GM19324 (cell line): ENCODE measurements at regions not wholly inside any gene's neighbourhood (a gene's known extent, or its start where the extent isn't known, plus 50 kb on each side); places are given as distances from the start of the nearest gene placed in this dataset.
"Not testable (repeated sequence)": the region's sequence is repeated elsewhere in the genome, so short reads cannot be mapped to it uniquely, and the experiment has no call there.

Source experiments
- ATAC-seq: cut with Tn5 transposase; IDR thresholded peaks from one replicate; pipeline ENCODE4 v1.9.1; 2021; ENCODE audit warnings: mild to moderate bottlenecking, moderate library complexity; ENCODE audit not compliant: unreplicated experiment, low FRiP score

DNA sequence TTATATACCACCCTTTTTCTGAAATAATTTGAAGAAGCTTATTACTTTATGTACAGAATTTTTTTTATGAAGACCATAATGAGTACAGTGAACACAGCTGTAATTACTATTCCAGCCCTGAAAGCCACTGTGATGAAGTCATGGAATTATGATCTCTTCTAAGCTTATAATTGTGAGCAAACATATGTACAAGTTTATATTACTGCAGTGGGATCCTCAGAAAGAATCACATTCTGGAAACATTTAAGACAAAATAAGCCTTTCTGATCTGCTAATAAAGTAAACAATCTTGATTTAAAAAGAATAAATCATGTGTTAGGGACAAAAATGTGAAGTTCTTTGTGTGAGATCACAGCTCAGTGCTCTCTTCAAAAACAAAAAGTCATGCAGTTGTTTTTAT, 560.4 kb downstream of the CD109 start:
- no peak for ATAC-seq

DNA sequence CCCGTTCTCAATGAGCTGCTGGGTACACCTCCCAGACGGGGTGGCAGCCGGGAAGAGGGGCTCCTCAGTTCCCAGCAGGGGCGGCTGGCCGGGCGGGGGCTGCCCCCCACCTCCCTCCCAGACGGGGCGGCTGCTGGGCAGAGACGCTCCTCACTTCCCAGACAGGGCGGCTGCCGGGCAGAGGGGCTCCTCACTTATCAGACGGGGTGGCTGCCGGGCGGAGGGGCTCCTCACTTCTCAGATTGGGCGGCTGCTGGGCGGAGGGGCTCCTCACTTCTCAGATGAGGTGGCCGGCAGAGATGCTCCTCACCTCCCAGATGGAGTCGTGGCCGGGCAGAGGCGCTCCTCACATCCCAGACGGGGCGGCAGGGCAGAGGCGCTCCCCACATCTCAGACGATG, 559.0 kb downstream of the CD109 start:
- ATAC-seq: not testable (repeated sequence)

DNA sequence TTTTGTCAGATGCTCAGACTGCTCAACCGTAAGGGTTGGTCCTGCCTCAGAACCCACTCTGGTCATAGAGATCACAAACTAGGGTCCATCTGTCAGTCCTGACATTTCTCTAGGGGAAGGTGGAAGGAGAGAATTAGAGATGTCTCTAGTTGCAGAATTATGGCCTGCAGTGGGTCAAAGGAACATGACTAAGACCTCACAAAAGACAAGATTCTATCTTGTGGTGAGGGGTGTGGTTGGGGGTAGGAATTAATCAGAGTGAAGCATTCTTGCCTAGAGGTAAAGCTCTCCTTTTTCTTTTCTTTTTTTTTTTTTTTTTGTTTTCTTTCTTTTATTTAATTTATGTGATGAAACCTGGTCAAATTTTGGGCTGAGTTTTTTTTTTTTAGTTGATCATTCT, 558.1 kb downstream of the CD109 start:
- not testable (repeated sequence) for ATAC-seq

DNA sequence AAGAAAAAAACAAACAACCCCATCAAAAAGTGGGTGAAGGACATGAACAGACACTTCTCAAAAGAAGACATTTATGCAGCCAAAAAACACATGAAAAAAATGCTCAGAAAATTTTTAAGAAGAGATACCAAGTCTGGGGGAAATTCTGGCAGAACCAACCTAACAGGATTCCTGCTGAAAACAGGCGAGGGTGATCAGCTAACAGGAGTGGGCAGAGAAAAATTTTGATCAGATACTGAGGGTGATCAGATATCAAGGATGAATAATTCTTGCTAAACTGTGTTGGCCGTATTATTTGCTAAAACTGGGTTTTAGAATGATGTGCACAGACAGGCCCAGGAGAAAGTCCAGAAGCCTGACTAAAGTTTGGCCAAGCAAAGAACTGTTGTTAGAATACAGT, 557.3 kb downstream of the CD109 start:
- no peak for ATAC-seq

DNA sequence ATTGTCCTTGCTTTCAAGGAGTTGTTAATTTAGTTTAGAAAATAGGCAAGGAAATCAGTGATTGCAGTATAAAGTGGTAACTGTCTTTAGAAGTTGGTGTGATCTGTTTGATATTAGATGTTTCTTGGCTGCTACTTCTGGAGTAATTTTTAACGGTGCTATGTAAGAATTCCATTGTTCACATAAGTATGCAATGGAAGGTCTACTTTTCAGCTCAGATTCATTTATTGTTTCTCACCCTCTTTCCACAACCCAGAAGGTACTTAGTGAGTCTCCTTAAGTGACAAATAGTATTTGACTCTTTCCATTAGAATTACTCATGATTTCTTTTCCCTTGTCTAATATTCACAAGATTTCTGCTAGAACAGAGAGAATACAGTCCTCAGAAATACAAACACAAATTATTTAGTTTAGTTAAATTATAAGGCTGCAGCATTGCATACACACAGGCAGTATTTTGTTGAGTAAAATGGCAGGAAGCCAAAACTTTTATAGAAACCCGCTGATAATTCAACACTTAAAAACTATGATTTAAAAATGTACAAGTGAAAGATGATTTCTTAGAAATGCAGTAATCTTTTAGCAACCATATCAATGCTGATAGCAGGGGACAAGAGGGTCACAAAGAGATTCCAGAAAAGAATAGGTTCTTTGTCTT, 554.3 kb downstream of the CD109 start:
- ATAC-seq: no peak

DNA sequence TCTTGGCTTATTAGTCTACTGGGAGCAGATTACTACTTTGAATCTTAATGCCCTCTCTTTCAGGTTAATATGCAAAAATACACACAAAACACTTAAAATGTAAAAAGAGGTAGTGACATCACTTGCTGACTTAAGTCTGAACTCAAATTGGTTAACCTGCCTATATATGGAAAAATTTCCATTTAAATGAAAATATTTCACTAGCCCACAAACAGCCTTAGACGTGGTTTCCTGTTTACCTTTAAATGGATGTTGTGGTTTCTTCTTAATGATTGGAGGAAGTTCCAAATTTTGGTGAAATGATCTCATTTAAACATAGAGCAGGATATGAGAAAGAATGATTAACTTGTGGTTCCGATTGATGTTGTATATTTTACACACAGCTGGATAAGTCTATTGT, 553.7 kb downstream of the CD109 start:
- ATAC-seq: peak; percentile 59

DNA sequence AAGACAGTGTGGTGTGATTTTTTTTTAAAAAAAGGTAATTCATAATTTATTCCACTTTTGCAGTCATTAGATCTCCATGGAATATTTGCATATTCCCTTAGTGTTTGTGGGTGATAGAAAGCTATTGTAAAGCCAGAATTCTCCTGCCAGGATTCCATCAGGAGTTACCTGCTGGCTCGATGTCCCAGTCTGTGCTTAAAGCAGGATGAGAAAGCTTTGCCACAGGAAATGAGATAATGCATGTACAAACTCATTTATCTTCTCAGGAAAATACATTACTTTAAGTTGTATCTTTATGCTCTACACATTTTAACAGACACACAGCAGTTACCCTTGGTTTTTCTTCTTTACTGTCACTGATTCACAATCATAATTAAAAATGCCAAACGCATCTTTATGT, 553.0 kb downstream of the CD109 start:
- no peak for ATAC-seq

DNA sequence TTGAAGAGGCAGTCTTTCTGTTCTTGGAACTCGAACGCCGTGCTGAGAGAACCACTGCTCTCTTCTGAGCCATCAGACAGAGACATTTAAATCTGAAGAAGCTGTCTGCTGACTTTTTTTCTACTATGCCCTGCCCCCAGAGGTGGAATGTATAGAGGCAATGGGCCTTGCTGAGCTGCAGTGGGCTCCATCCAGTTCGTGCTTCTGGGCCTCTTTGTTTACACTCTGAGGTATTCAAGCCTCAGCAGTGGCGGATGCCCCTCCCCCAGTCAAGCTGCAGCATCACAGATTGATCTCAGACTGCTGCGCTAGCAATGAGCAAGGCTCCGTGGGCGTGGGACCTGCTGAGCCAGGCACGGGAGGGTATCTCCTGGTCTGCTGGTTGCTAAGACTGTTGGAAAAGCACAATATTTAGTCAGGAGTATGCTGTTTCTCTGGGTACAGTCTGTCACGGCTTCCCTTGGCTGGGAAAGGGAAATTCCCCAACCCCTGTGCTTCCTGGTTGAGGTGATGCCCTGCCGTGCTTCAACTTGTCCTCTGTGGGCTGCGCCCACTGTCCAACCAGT, 526.8 kb downstream of the CD109 start:
- no peak for ATAC-seq

DNA sequence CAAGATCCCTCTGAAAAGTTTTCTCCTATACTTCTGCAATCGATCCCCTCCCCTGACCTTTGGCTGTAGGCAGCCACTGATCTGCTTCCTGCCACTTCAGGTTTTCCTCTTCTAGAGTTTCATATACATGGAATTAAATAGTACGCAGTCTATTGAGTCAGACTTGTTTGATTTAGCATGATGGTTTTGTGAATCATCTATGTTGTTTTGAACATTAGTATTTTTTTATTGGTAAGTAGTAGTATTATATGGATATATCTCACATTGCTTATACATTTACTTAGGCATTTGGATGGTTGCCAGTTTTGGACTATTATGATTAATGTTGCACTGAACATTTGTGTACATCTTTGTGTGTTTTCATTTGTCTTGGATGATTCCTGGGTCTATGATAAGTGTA, 518.0 kb downstream of the CD109 start:
- no peak for ATAC-seq

DNA sequence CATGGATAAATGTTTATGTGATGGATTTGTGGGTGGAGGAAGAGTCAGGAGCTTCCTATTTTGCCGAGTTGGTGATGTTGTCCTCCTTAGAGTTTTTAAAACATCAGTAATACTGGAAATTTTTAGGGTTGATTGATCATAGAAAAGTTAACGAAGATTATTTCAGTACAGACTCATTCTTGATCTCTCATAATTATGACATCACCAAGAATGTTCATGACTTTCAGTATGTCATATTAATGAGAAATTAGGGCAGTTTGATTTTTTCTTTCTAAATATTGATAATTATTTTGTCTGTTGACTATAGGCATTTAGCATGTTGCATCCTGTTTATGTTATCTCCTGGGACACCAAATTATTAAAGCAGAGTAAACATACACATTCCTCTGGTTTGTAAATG, 512.2 kb downstream of the CD109 start:
- ATAC-seq: no peak

DNA sequence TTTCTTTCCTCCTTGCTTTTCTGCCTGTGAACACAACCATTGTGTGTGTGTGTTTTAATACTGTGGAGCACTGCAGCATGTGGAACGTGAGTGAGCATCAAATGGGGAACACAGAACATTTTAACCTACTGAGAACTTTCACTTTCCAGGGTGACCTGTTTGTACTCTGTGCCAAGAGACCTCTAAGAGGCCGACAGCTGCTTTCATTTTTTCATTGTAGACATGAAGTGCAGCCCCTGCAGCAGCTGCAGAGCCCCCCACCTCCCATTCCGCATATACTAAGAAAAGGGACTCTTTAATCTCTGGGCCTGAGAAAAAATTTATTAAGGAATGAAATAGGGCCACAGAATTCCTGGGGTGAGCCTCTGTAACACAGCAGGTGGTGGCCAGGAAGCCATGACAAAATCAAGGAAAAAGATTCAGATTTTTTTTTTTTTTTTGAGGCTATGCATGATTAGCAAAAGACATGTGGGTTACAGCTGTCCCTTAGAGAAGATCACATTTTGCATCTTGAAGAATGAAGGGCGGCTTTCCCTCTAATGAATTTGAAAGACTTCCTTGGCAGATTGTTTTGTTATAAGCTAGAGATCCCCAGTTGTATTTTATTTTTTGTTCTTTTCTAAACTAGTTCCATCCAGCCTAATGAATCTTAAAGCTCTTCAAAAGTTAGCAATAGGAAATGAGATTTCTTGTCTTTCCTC, 503.4 kb downstream of the CD109 start:
- no peak for ATAC-seq

DNA sequence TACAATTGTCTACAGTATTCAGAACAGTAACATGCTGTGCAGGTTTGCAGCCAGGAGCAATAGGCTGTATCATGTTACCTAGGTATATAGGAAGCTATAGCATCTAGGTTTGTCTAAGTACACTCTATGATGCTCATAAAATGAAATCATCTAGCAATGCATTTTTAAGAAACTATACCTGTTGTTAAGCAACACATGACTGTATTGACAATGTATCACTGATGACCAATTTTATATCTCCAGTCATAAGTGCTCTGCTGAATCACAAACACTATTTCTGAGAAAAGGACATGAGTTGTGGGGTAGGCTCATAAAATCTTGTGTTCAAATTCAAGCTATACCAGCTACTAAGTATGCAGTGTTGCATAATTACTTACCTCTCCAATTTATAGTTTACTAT, 501.3 kb downstream of the CD109 start:
- no peak for ATAC-seq

DNA sequence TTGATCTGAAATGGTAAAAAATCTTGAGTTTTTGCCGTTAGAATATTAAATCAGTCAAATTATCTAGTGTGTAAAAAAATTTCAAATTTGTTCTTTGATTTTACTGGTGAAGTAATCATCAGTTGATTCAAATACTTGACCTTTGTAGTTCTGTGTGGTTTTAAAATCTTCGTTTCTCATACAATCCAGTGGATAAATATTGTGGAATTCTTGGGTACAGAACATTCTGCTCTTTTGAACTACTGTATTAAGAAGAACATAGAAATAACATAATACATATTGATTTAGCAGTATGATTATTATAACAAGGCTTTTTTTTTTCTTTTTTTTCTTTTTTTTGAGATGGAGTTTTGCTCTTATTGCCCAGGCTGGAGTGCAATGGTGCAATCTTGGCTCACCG, 491.8 kb downstream of the CD109 start:
- no peak for ATAC-seq

DNA sequence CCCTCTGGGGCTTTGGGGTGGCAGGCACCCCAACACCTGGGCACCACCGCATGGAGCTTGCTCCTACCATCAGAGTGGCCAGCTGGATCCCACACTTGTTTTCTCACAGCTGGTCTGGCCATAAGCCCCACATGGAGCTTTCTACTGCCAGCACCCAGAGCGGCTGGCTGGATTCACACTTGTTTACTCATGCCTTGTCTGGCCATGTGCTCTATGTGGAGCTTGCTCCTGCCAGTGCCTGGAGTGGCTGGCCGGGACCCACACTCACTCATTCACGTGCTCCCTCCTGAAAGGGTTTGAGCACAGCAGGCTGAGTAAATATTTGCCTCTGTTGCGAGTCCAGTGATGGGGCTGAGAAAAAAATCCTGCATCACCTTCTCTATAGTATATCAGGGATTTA, 487.0 kb downstream of the CD109 start:
- ATAC-seq: no peak

DNA sequence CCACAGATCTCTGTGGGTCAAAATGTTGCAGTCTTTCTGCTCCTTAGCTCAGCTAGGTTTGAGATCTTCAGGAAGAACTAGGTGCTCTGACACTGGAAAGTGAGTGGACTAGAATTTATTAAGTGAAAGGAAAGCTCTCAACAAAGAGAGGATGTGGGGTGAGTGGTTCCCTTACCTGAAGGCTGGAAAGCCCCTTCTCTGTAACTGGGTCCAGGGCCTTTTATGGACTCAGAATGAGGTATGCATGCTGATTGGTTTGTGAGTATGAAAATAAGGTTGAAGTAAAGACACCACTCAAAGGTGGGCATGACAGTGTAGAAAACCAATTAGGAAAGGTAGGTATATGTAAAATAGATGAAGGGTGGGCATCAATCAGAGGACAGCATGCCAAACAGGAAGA, 485.5 kb downstream of the CD109 start:
- ATAC-seq: no peak

DNA sequence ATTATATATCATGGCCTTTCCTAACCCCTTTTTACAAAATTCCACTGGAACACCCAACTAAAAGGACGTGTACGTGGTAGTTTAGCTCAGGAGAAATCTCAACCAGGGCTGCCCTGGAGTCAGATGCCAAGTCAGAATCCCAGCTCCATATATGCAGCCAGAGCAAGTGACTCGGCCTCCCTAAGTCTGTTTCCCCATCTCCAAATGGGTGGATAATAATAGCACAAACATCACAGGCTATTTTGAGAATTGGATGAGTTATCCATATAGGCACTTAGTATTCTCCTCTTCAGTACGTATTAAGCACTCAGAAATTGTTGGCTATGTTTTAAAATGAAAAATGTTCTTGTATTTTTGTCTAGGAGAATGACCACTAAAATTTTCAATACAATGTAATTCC, 481.5 kb downstream of the CD109 start:
- ATAC-seq: no peak

DNA sequence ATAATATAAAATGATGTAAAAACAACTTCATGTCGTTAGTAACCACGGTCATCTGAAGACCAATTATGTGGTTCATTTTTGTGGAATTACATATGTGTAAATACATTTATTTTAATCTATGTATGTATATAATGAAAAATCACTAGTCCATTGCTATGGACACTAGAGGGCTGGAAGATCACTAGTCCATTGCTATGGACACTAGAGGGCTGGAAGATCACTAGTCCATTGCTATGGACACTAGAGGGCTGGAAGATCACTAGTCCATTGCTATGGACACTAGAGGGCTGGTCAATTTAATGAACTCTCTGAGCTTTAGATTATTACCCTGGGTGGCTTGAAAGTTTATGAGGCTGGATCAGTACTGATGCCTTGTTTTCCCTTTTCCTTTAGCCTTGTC, 474.5 kb downstream of the CD109 start:
- ATAC-seq: not testable (repeated sequence)

DNA sequence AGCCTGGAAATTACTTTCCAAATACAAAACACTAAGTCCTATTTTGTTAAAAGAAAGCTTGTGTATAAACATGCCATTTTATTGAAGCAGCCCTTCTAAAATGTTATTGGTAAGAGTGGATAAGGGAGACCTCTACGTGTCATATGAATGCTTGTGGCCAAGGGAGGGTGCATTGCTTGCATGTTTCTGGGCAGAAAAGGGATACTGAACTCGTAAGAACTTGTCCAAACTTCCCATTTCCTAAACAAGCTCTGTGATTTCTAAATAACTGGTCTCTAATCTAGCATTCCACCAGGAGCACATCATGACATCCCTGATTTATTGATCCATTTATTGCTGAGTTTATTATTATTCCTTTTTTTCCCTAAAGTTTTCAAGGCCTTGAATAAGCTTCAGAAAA, 474.1 kb downstream of the CD109 start:
- no peak for ATAC-seq

DNA sequence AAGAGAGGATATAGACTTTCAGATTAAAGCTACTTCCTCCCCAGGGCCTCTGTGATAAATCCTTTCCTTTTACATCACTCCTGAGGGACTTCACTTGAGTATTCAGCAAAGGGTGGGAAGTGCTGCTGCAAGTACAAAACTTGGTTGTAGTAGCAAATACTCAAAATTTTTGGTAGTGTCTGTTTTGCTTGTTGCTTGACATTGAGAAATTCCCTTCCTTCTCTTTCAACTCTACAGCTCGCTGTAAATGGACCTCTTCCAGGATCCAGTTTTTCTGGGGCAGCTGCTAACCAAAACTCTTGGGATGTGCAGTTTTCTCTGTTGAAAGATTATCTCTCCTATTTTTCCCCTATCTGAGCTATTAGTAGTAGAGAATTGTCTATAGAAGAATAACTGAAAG, 472.0 kb downstream of the CD109 start:
- ATAC-seq: no peak

DNA sequence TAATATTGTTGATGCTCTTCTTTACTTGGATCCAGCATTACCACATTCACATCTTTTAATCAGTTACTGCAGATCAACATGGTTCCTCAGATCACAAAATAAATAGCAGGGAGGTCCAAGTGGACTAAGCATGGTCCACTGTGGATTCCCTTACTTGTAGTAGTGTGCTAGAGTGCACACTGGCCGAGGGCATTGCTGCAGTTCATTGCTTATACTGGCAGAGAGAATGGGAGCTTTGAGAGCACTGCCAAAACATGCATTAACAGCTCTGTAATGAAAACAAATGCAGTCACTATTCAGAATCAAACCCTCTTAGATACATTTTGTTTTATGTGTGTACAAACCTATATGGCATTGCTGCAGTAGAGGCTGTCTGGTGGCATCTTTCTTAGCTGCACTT, 471.5 kb downstream of the CD109 start:
- ATAC-seq: no peak

DNA sequence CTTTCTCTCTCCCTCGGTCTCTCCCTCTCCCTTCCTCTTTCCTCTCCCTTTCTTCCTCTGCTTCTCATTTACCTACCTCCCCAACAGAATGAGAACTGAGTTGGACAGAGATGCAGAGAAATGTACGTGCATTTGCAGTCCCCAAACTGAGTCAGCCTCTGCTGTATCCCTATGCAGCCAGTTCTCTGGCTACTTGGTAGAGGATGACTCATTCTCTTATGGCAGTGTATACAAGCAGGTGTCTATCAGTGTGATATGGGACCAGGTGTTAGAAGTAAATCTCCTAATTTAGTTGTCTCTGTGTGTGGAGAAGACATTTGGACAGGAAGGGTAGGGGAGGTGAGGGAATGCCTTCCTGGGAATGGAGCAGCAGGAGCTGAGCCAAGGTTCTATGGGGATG, 470.8 kb downstream of the CD109 start:
- no peak for ATAC-seq

DNA sequence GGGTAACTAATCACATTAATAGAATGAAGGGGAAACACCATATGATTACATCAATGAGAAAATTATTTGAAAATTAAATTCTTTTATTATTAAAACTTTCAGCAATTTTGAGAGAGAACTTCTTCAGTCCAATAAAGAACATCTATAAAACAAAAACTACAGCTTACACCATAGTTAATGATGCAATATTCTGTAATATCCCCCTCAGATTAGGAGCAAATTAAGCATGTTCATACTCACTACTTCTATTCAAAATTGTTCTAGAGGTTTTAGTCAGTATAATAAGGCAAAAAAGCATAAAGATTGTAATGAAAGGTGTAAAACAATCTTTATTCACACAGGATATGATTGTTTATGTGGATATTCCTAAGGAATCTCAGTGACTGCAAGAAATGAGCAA, 465.4 kb downstream of the CD109 start:
- no peak for ATAC-seq
